NB4 (cell line): ENCODE measurements at regions not wholly inside any gene's neighbourhood (a gene's known extent, or its start where the extent isn't known, plus 50 kb on each side); places are given as distances from the start of the nearest gene placed in this dataset.

Source experiments
- DNase-seq: peaks from one replicate; pipeline ENCODE4 v3.0.0; 2010; ENCODE audit warnings: low read depth
- H3K4me3 ChIP-seq: one replicate; pipeline ENCODE4 v1.5.1; 2011; ENCODE audit warnings: mild to moderate bottlenecking, low read depth, low read length, moderate library complexity
- CTCF ChIP-seq: IDR thresholded peaks from one replicate; pipeline ENCODE4 v1.5.1; 2012; ENCODE audit warnings: low read depth, low read length
- MAX ChIP-seq: IDR thresholded peaks from 2 replicates; pipeline ENCODE4 v1.6.1; 2011; ENCODE audit warnings: low read depth, low read length
- MYC ChIP-seq: IDR thresholded peaks from 2 replicates; pipeline ENCODE4 v1.6.1; 2011; ENCODE audit warnings: low read depth, low read length
- POLR2A ChIP-seq: IDR thresholded peaks from 2 replicates; pipeline ENCODE4 v1.6.1; 2011; ENCODE audit warnings: mild to moderate bottlenecking; ENCODE audit not compliant: insufficient read length; ENCODE audit errors: extremely low read depth

GRCh38 chr13:53788286-53788685 is 759.7 kb downstream of the OLFM4 start:
- no peak overlapping the region for H3K4me3 ChIP-seq
- TF ChIP-seq CTCF (no peak), MYC (no peak), MAX (no peak), POLR2A (no peak)
- DNase-seq, result no peak

GRCh38 chr13:53800011-53800410 is 771.4 kb downstream of the OLFM4 start:
- H3K4me3 ChIP-seq, result no peak overlapping the region
- no peak for TF ChIP-seq MAX
- no peak for TF ChIP-seq CTCF
- TF ChIP-seq POLR2A, result no peak
- no peak for TF ChIP-seq MYC
- no peak for DNase-seq

GRCh38 chr13:53807251-53807834 is 778.7 kb downstream of the OLFM4 start:
- DNase-seq, result no peak
- no peak overlapping the region for H3K4me3 ChIP-seq
- TF ChIP-seq MYC (no peak), CTCF (no peak), MAX (no peak), POLR2A (no peak)

- TF ChIP-seq MAX (no peak), CTCF (no peak), POLR2A (no peak), MYC (no peak)
- no peak for DNase-seq
- H3K4me3 ChIP-seq, result no peak overlapping the region
Measured at GRCh38 chr13:53821632-53822031, 793.0 kb downstream of the OLFM4 start.

- no peak for DNase-seq
- no peak overlapping the region for H3K4me3 ChIP-seq
- TF ChIP-seq POLR2A (no peak), MYC (no peak), CTCF (no peak), MAX (no peak)
Measured at GRCh38 chr13:53822136-53822535, 793.5 kb downstream of the OLFM4 start.

- DNase-seq, result no peak
- TF ChIP-seq POLR2A (no peak), CTCF (no peak), MAX (no peak), MYC (no peak)
- H3K4me3 ChIP-seq, result no peak overlapping the region
Measured at GRCh38 chr13:53839461-53839860, 810.8 kb downstream of the OLFM4 start.
